Ovary (tissue), 7 donors: ENCODE measurements at regions not wholly inside any gene's neighbourhood (a gene's known extent, or its start where the extent isn't known, plus 50 kb on each side); places are given as distances from the start of the nearest gene placed in this dataset.

Experiments
- DNase-seq, 5 donors: peaks; one replicate each; pipeline ENCODE4 v3.0.0-alpha.2; 2019 to 2020
- H3K27ac ChIP-seq, 2 donors: fragments of 200-600 bp; one replicate each; pipeline versions ENCODE4 v1.5.1 to v1.8.0; 2019 to 2022
- H3K27me3 ChIP-seq: fragments of 200-600 bp; one replicate; pipeline ENCODE4 v1.8.0; 2022
- H3K36me3 ChIP-seq: fragments of 200-600 bp; sonication (generic); one replicate; pipeline ENCODE4 v1.5.1; 2019
- H3K4me1 ChIP-seq: one replicate; pipeline ENCODE4 v1.8.1; 2013; ENCODE audit warnings: mild to moderate bottlenecking, moderate library complexity; ENCODE audit not compliant: insufficient read depth
- H3K4me3 ChIP-seq: fragments of 200-600 bp; sonication (generic); one replicate; pipeline ENCODE4 v1.5.1; 2017
- H3K9me3 ChIP-seq, 2 donors: fragments of 200-600 bp in 1 of 2; sonication (generic) in 1 of 2; one replicate each; pipeline versions ENCODE4 v1.5.1 to v1.8.1; 2013 to 2019; ENCODE audit warnings: mild to moderate bottlenecking in 1 of 2, moderate library complexity in 1 of 2
- CTCF ChIP-seq, 3 donors: fragments of 450-650 bp in 2 of 3; fragments of 200-600 bp in 1 of 3; IDR thresholded peaks; one replicate each; pipeline versions ENCODE4 v1.5.1 to v1.8.0; 2016 to 2022; ENCODE audit warnings: antibody characterized with exemption in 3 of 3, mild to moderate bottlenecking in 1 of 3
- EP300 ChIP-seq: sonication (generic); formaldehyde crosslinking; IDR thresholded peaks from one replicate; pipeline ENCODE4 v1.6.1; 2017; ENCODE audit warnings: antibody characterized with exemption
- POLR2A ChIP-seq: fragments of 450-650 bp; IDR thresholded peaks from one replicate; pipeline ENCODE4 v1.6.1; 2017; ENCODE audit warnings: antibody characterized with exemption, mild to moderate bottlenecking, moderate library complexity
- WGBS, 3 donors: extraction: QIAGEN DNeasy Blood & Tissue Kit in 1 of 3; methylation state at CpG; one replicate each; pipeline versions ENCODE4 v1.1.5 to v1.1.7; 2013 to 2017; 5-methylcytosine and 5-hydroxymethylcytosine counted together
- intact Hi-C, 4 donors: fragments of 100-400 bp; cut with DNase I; formaldehyde crosslinking; loops; one replicate each; pipeline versions ENCODE4 v1.11.0 to v1.15.1; 2022 to 2023
- donor health status: DM: no; HTN: no; CAD: no; lungs with moderate emphysema.
- donor health status: DM: no; HTN: no; CAD: no.
- donor health status: Bipolar disorder and iron deficiency.
- donor health status: DM: no; HTN: no; CAD: no.
- donor health status: DM: yes; HTN: yes; CAD: no.

- Histone ChIP-seq H3K36me3 (no peaks in the 10 kb centered on the region), H3K4me3 (no peak overlapping the region), H3K27ac (no peak overlapping the region), H3K9me3 (no peaks in the 10 kb centered on the region), H3K4me1 (peaks cover 4% of the 10 kb centered on the region), H3K27me3 (no peaks in the 10 kb centered on the region)
- no peak for DNase-seq
- intact Hi-C loops = no loop called here
- TF ChIP-seq CTCF (IDR thresholded peaks at IDR 0.05) = no peak
- WGBS, 3 donors = 94 to 100% (median 97%) methylated on average over 1 of the region's 1 CpG
Measured at GRCh38 chr2:235345745-235346144, 148.1 kb upstream of the AGAP1 start.

GRCh38 chr2:235347691-235348090, 146.2 kb upstream of the AGAP1 start:
- WGBS, 3 donors = 71 to 75% (median 71%) methylated on average over 8 of the region's 8 CpGs
- TF ChIP-seq POLR2A (no peak), EP300 (no peak), CTCF (IDR thresholded peaks at IDR 0.05) (no peak)
- Histone ChIP-seq H3K9me3 (no peaks in the 10 kb centered on the region), H3K4me1 (peaks cover 4% of the 10 kb centered on the region), H3K36me3 (no peaks in the 10 kb centered on the region), H3K27ac (no peak overlapping the region), H3K27me3 (no peaks in the 10 kb centered on the region), H3K4me3 (no peak overlapping the region)
- DNase-seq = no peak
- intact Hi-C loops = no loop called here

- Histone ChIP-seq H3K36me3 (no peaks in the 10 kb centered on the region), H3K27ac (no peak overlapping the region), H3K27me3 (no peaks in the 10 kb centered on the region), H3K9me3 (no peaks in the 10 kb centered on the region), H3K4me1 (peaks cover 4% of the 10 kb centered on the region), H3K4me3 (no peak overlapping the region)
- 64 to 77% (median 68%) methylated on average over 8 of the region's 8 CpGs for WGBS, 3 donors
- intact Hi-C loops = no loop called here
- no peak for DNase-seq
- TF ChIP-seq POLR2A = no peak
- TF ChIP-seq CTCF (IDR thresholded peaks at IDR 0.05) = no peak
- no peak for TF ChIP-seq EP300
Measured at GRCh38 chr2:235348329-235348728, 145.5 kb upstream of the AGAP1 start.

GRCh38 chr2:235350234-235350633, 143.6 kb upstream of the AGAP1 start:
- H3K4me1 ChIP-seq = no peaks in the 10 kb centered on the region
- intact Hi-C loops = no loop called here
- no peak overlapping the region for H3K27ac ChIP-seq
- H3K4me3 ChIP-seq = no peak overlapping the region
- H3K9me3 ChIP-seq = no peaks in the 10 kb centered on the region
- 87 to 94% (median 89%) methylated on average over 4 of the region's 4 CpGs for WGBS, 3 donors
- H3K27me3 ChIP-seq = no peaks in the 10 kb centered on the region
- no peaks in the 10 kb centered on the region for H3K36me3 ChIP-seq
- DNase-seq = no peak
- TF ChIP-seq POLR2A (no peak), EP300 (no peak), CTCF (IDR thresholded peaks at IDR 0.05) (no peak)

GRCh38 chr2:235352541-235352940, 141.3 kb upstream of the AGAP1 start:
- intact Hi-C loops = no loop called here
- no peaks in the 10 kb centered on the region for H3K36me3 ChIP-seq
- no peaks in the 10 kb centered on the region for H3K4me1 ChIP-seq
- no peak overlapping the region for H3K4me3 ChIP-seq
- H3K27ac ChIP-seq = no peak overlapping the region
- H3K9me3 ChIP-seq = no peaks in the 10 kb centered on the region
- no peaks in the 10 kb centered on the region for H3K27me3 ChIP-seq
- 46 to 55% (median 52%) methylated on average over 4 of the region's 4 CpGs for WGBS, 3 donors
- DNase-seq = no peak
- no peak for TF ChIP-seq EP300
- no peak for TF ChIP-seq CTCF (IDR thresholded peaks at IDR 0.05)
- TF ChIP-seq POLR2A = no peak
